GM12872 (cell line): ENCODE measurements at regions not wholly inside any gene's neighbourhood (a gene's known extent, or its start where the extent isn't known, plus 50 kb on each side); places are given as distances from the start of the nearest gene placed in this dataset.

Source experiments
- TF ChIP-seq, protein P1 (sequence below): IDR thresholded peaks from 3 replicates; pipeline ENCODE4 v1.5.1; 2011; ENCODE audit warnings: low read depth, mild to moderate bottlenecking, low read length, moderate library complexity; ENCODE audit not compliant: insufficient read depth

DNA sequence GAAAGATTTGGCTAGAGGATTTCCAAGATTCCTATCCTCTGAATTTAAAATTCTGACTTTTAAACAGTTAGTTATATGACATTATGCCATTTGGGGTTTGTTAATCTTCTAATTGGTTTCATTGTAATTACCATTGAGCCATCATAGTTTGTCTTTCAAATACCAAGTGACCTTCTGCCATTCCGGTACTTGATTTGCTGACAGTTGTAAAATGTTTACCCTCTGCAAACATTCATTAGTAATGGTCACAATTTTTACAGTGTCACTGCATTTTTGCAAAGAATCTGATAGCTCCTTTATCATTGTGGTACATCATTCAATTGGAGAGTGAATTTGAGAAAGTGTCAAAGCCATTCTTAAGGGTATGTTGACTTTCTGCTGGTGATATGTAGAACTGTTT is 645.0 kb upstream of the TBL1XR1 start:
- TF ChIP-seq, protein P1, sequence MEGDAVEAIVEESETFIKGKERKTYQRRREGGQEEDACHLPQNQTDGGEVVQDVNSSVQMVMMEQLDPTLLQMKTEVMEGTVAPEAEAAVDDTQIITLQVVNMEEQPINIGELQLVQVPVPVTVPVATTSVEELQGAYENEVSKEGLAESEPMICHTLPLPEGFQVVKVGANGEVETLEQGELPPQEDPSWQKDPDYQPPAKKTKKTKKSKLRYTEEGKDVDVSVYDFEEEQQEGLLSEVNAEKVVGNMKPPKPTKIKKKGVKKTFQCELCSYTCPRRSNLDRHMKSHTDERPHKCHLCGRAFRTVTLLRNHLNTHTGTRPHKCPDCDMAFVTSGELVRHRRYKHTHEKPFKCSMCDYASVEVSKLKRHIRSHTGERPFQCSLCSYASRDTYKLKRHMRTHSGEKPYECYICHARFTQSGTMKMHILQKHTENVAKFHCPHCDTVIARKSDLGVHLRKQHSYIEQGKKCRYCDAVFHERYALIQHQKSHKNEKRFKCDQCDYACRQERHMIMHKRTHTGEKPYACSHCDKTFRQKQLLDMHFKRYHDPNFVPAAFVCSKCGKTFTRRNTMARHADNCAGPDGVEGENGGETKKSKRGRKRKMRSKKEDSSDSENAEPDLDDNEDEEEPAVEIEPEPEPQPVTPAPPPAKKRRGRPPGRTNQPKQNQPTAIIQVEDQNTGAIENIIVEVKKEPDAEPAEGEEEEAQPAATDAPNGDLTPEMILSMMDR, result no peak

DNA sequence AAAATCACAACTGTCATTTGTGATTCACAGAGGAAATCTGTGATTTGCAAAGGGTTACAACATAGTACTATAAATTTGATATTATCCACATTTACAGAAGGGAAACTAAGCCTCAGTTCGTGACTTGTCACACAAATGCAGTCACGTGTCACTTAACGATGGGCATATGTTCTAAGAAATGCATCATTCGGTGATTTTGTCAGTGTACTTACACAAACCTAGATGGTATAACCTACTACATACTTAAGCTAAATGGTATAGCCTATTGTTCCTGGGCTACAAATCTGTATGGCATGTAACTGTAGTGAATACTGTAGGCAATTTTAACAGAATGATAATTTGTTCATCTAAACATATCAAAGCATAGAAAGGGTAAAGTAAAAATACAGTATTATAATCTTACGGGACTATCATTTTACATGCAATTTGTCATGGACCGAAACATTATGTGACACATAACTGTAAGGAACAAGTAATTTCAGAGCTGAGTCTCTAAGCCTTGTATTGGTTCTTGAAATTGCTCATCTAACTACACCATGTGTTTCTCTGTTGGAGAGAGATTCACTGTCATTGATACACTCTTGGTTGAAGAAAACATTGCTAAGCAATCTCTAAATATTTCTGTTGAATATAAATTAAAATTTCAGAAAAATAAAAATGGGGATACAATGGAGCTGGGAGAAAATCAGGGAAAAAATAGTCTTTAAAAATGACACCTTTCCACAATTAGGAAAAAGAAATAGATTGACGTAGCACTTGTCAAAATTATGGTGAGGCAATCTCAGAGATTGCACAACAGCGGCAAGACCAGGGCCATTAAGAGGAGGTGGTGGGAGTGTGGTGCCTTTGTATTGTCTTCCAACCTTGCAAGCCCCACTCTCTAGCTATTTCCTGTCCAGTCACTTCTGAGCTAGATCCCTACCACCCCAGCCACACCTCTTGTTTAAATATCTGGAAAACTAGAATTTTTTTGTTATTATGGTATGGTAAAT is 645.8 kb upstream of the TBL1XR1 start:
- TF ChIP-seq, protein P1, result no peak

DNA sequence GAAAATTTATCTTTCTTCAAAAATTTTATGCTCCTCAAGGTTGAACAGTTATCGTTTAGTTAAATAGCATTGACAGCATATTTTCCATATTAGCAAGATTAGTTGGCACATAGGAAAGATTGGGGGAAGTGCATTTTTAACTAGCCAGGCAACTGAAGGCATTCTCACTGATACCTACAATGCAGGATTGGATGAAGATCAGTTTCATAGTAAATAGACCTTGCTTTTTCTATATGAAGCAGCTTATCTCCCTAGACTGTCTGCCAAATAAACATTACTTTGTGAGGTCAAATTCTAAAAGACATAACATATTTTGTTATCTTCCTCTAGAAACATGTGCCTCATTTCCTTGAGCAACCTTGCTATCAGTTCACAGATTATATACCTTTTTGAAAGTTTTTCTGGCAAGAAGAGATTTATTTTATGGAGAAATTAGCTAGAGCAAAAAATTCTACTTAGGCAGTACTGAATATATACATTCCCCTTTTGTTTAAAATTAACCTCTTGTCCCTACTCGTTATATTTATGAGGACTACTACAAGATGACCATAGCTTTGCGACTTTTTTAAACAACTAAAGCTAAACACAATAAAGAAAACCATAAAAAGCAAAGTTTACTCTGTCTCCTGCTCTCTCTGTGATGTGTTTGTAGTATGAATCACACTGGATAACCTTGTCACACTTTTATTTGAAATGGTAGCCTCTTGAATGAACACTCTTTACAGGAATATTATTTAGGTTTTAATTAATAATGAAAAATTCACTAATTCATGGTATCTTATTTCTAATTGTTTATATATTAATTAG is 654.9 kb upstream of the TBL1XR1 start:
- TF ChIP-seq, protein P1, result no peak

DNA sequence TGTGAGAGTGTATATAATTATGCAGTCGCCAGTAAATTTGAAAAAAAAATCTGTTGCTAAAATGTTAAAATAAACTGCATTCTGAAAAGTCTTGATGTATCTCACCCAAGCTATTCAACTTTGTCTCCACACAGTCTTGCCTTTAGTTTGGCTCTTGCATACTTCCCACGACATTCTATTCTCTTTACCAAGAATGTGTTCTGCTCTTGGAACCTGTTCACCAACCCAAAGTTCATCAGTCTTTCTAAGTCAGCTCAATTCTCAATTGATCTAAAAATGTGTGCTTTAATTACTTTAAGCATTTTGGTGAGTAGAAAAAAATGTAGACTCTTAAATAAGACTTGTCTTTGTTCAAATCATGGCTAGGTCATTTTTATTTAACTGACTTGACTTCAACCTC is 657.7 kb upstream of the TBL1XR1 start:
- TF ChIP-seq, protein P1, result no peak

DNA sequence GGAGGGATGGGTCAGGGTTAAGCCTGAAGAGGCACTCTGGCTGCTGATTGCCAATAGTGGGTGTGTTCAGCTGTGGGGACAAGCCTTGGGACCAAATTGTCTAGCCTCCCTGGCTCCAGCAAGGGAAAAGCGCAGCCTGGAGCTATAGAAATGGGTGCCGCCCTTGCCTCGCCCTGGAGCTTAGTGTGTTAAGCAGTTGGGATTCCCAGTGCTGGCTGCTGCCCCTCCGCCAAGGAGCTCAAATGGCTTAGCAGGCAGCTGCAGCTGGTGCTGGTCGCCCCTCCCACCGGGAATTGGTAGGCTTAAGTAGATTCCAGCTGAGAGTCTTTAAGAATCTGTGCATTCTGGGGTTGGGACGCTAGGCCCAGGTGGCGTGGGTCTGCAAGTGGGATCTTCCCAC is 662.9 kb upstream of the TBL1XR1 start:
- TF ChIP-seq, protein P1, result no peak

DNA sequence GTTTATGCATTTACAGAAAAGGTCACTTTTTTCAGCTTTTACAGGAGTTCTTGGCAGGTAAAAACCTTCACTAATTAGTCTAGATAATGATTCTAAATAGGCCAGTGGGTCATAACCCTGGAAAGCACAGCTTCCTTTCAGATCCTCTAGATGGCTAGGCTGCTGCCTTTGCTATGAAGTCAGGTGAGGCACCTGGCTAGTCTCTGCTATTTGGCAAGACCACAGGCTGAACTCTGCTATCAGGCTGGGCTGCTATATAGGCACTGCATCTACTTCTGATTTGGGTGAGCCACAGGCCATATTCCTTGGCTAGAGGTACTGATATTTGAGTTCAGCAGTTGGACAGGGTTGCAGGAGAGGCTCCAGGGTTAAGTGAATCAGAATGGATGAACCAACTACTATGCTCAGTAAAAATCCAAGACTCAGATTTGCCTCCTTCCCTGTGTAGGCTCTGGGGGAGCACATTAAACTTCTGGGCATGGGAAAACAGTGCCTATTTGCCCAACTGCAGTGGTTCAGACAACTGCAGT is 665.7 kb upstream of the TBL1XR1 start:
- TF ChIP-seq, protein P1, result no peak

DNA sequence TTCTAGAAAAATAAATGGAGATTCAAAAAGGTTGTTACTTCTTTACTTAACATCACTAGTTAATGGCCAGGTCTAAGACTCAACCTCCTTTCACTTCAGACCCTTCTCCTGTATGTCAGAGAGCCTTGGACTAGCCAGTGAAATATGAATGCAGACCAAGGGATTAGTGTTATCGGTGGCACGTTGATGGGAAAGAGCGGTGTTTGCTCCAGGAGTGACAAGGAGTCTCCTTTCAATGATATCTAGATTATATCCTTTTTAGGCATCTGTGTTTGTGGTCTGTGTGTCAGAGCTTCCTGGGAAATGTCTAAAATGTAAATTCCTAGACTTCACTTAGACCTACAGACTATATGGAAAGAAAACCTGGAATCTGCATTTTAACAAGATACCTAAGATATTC is 658.0 kb upstream of the KCNMB2 start:
- TF ChIP-seq, protein P1, result no peak
